Esophagus muscularis mucosa (tissue), 3 donors: ENCODE measurements at regions not wholly inside any gene's neighbourhood (a gene's known extent, or its start where the extent isn't known, plus 50 kb on each side); places are given as distances from the start of the nearest gene placed in this dataset.

Experiments
- POLR2AphosphoS5 ChIP-seq, 2 donors: sonication (generic); formaldehyde crosslinking; IDR thresholded peaks; one replicate each; pipeline ENCODE4 v1.6.1; 2017; ENCODE audit warnings: antibody characterized with exemption in 2 of 2
- TF ChIP-seq, protein P1 (sequence below), 3 experiments: fragments of 200-600 bp in 2 of 3; fragments of 450-650 bp in 1 of 3; sonication (generic) in 2 of 3; IDR thresholded peaks; one replicate each; pipeline ENCODE4 v1.5.1; 2017 to 2019; ENCODE audit warnings: antibody characterized with exemption in 3 of 3, mild to moderate bottlenecking in 2 of 3, moderate library complexity in 1 of 3

DNA sequence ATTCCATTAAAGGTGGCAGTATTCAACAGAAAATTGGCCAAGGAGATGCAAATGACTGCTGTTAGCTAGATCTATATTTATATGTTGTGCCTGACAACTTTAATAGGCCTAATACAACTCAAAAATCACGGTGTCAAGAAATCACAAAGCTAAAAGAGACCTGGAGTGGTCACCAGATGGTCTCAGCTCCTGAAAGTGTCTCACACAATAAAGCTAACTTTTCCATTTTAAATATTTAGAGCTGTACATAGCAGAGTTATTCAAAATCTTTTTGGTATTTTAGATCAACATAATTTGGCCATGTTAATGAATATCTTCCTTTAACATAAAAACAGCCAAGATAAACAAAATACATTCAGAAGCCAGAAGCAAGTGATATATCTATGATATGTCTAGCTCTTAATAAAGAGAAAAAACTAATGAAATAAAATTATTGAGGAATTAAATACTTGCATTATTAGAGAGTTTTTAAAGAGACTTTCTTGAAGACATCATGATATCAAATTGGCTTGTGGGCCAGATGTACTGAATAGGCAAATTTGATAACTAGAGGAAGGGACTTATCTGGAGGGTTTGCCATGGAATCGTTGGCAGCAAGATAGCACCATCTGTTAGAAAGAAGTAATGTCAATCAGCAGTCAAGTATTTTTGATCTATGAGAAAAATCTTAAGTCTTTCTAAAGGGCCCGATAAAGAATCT lies 84.9 kb upstream of the SCAF8 start:
- TF ChIP-seq, protein P1, sequence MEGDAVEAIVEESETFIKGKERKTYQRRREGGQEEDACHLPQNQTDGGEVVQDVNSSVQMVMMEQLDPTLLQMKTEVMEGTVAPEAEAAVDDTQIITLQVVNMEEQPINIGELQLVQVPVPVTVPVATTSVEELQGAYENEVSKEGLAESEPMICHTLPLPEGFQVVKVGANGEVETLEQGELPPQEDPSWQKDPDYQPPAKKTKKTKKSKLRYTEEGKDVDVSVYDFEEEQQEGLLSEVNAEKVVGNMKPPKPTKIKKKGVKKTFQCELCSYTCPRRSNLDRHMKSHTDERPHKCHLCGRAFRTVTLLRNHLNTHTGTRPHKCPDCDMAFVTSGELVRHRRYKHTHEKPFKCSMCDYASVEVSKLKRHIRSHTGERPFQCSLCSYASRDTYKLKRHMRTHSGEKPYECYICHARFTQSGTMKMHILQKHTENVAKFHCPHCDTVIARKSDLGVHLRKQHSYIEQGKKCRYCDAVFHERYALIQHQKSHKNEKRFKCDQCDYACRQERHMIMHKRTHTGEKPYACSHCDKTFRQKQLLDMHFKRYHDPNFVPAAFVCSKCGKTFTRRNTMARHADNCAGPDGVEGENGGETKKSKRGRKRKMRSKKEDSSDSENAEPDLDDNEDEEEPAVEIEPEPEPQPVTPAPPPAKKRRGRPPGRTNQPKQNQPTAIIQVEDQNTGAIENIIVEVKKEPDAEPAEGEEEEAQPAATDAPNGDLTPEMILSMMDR (IDR thresholded peaks at IDR 0.05), result no peak
- no peak for TF ChIP-seq POLR2AphosphoS5 (IDR thresholded peaks at IDR 0.05)
